ENCODE measurements at regions not wholly inside any gene's neighbourhood (a gene's known extent, or its start where the extent isn't known, plus 50 kb on each side); places are given as distances from the start of the nearest gene placed in this dataset.

GRCh38 chrX:8018934-8019333 is 91.7 kb upstream of the PNPLA4 start:
- TF ChIP-seq CTCF (IDR thresholded peaks at IDR 0.05): no peak
- TF ChIP-seq POLR2A (IDR thresholded peaks at IDR 0.05): no peak

Measured in stomach (tissue), 4 donors.